AG04450 (cell line): ENCODE measurements at regions not wholly inside any gene's neighbourhood (a gene's known extent, or its start where the extent isn't known, plus 50 kb on each side); places are given as distances from the start of the nearest gene placed in this dataset.

Experiments
- CTCF ChIA-PET: fragments of 300-600, 350-600 bp; formaldehyde crosslinking; extraction: SDS; loops from one replicate; lab custom pipeline; 2022; ENCODE audit warnings: antibody characterized with exemption, inconsistent platforms; lab: Charles Lee
- POLR2A ChIA-PET: fragments of 350-600 bp; formaldehyde crosslinking; extraction: SDS; loops from one replicate; lab custom pipeline; 2021; ENCODE audit warnings: antibody characterized with exemption, inconsistent platforms; lab: Yijun Ruan, JAX
- DNase-seq: peaks from one replicate; pipeline ENCODE4 v3.0.0-alpha.2; 2011; ENCODE audit warnings: low read depth, low spot score
- H3K27ac ChIP-seq: one replicate; pipeline ENCODE4 v1.5.1; 2012; ENCODE audit warnings: low read depth, low read length, control low read depth
- H3K27me3 ChIP-seq: one replicate; pipeline ENCODE4 v1.6.0; 2012; ENCODE audit warnings: low read length; ENCODE audit not compliant: control insufficient read depth, insufficient read depth
- H3K4me3 ChIP-seq: 2 replicates; pipeline ENCODE4 v1.5.1; 2011; ENCODE audit warnings: mild to moderate bottlenecking, low read depth, low read length, control low read depth
- H3K9me3 ChIP-seq: 2 replicates; pipeline ENCODE4 v1.5.1; 2012; ENCODE audit warnings: low read length; ENCODE audit not compliant: control insufficient read depth, insufficient read depth
- CTCF ChIP-seq: IDR thresholded peaks from 2 replicates; pipeline ENCODE4 v1.5.1; 2011; ENCODE audit warnings: low read depth, low read length, control low read depth, inconsistent platforms

GRCh38 chr6:95364016-95364604 lies 213.2 kb upstream of the MANEA start:
- TF ChIP-seq CTCF, result peak; percentile 45
- ChIA-PET POLR2A (no interaction called here), CTCF (interaction anchor here (0.6 to 0.7 kb wide), 2 partner anchors 10 to 39 kb away, joined by 3 to 8 read pairs; no protein-coding TSS in a partner anchor)
- Histone ChIP-seq H3K9me3 (no peaks in the 10 kb centered on the region), H3K4me3 (no peak overlapping the region), H3K27me3 (no peaks in the 10 kb centered on the region), H3K27ac (no peak overlapping the region)
- DNase-seq, result no peak

- no peak overlapping the region for H3K27ac ChIP-seq
These were observed 211.9 kb upstream of the MANEA start for GRCh38 chr6:95365454-95365853.

GRCh38 chr6:95366414-95366813 lies 210.9 kb upstream of the MANEA start:
- no peak overlapping the region for H3K4me3 ChIP-seq
- ChIA-PET CTCF (no interaction called here), POLR2A (no interaction called here)
- H3K9me3 ChIP-seq, result no peaks in the 10 kb centered on the region
- H3K27ac ChIP-seq, result no peak overlapping the region
- DNase-seq, result no peak
- TF ChIP-seq CTCF, result no peak
- no peaks in the 10 kb centered on the region for H3K27me3 ChIP-seq

More at GRCh38 chr6:95365454-95365853, 211.9 kb upstream of the MANEA start:
- H3K27me3 ChIP-seq, result no peaks in the 10 kb centered on the region
- ChIA-PET CTCF (no interaction called here), POLR2A (no interaction called here)
- no peak for TF ChIP-seq CTCF
- no peaks in the 10 kb centered on the region for H3K9me3 ChIP-seq
- DNase-seq, result no peak
- H3K4me3 ChIP-seq, result no peak overlapping the region

DNA sequence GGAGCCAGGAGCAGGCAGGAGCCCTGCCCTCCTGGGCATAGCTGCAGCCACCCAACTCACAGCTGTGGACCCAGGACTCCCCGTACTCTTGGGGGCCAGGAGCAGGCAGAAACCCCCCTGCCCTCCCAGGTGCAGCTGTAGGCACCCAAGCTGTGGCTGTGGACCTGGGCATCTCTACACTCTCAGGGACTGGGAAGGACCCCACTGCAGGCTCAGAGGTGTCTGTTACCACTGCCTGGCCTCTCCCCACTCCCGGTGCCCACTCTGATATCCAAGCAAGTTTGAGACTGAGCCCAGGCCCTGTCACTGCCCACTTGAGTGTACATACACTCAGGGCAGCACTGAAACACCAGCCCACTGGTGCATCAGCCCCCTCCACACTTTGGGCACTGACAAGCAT lies 193.5 kb upstream of the MANEA start:
- POLR2A ChIA-PET, result no interaction called here
- Histone ChIP-seq H3K27ac (no peak overlapping the region), H3K4me3 (no peak overlapping the region), H3K9me3 (peaks cover 17% of the 10 kb centered on the region), H3K27me3 (no peaks in the 10 kb centered on the region)
- CTCF ChIA-PET, result no interaction called here
- DNase-seq, result no peak
- no peak for TF ChIP-seq CTCF

DNA sequence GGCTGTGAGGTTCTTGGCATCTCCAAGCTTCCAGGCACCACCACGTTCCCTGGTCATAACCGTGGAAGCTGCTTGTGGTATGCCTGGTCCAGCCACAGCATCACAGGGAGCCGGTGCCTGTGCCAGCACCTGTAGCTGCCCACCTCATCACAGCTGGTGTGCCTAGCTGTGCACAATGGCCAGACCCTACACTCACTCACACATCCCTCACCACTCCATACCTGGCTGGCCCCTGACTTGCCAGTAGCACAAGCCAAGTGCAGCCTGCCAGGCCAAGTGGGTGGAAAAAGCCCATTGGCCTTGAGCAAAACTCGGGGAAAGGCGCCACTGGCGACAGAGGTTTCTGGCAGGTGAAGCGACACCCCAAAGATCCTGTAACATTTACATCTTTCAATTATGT lies 192.3 kb upstream of the MANEA start:
- Histone ChIP-seq H3K27ac (no peak overlapping the region), H3K9me3 (peaks cover 17% of the 10 kb centered on the region), H3K27me3 (no peaks in the 10 kb centered on the region), H3K4me3 (no peak overlapping the region)
- TF ChIP-seq CTCF, result no peak
- POLR2A ChIA-PET, result no interaction called here
- CTCF ChIA-PET, result no interaction called here
- no peak for DNase-seq
